PC-3 (cell line): ENCODE measurements at regions not wholly inside any gene's neighbourhood (a gene's known extent, or its start where the extent isn't known, plus 50 kb on each side); places are given as distances from the start of the nearest gene placed in this dataset.

Experiments used
- ATAC-seq: fragments of 200-7000 bp; cut with Tn5 transposase; 2 replicates; pipeline ENCODE4 v1.9.1; 2020; ENCODE audit warnings: mild to moderate bottlenecking, moderate library complexity
- BruUV-seq: library from RNA; stranded (reverse); fragments of 400-500 nt; replicated peaks from 2 replicates; lab custom pipeline; 2021; lab: Mats Ljungman, UMichigan
- CTCF ChIA-PET: fragments of 300-600 bp; sonication (Branson Sonifier 250); formaldehyde crosslinking; loops from one replicate; lab custom pipeline; 2022; ENCODE audit warnings: antibody characterized with exemption; lab: Charles Lee
- POLR2A ChIA-PET: fragments of 300-600 bp; sonication (Branson Sonifier 250); formaldehyde crosslinking; loops from one replicate; lab custom pipeline; 2022; ENCODE audit warnings: antibody characterized with exemption; ENCODE audit not compliant: unreplicated experiment; lab: Charles Lee
- DNase-seq: peaks from one replicate; pipeline ENCODE4 v3.0.0-alpha.2; 2015
- H2AFZ ChIP-seq: fragments of 300-600 bp; sonication (generic); 2 replicates; pipeline ENCODE4 v1.6.0; 2016; ENCODE audit warnings: antibody characterized with exemption, low read length
- H3F3A ChIP-seq: fragments of 300-600 bp; sonication (generic); one replicate; pipeline ENCODE4 v1.6.0; 2017; ENCODE audit warnings: antibody characterized with exemption, low read length, control low read depth, mild to moderate bottlenecking; ENCODE audit not compliant: unreplicated experiment
- H3K27ac ChIP-seq: fragments of 300-600 bp; sonication (generic); 2 replicates; pipeline ENCODE4 v1.5.1; 2016; ENCODE audit warnings: mild to moderate bottlenecking, low read length
- H3K27me3 ChIP-seq: fragments of 300-600 bp; sonication (generic); 2 replicates; pipeline ENCODE4 v1.6.1; 2016; ENCODE audit warnings: low read length, mixed read lengths
- H3K36me3 ChIP-seq: fragments of 300-600 bp; sonication (generic); 2 replicates; pipeline ENCODE4 v1.6.1; 2016; ENCODE audit warnings: low read depth, mixed run types, low read length, mixed read lengths
- H3K4me1 ChIP-seq: fragments of 300-600 bp; sonication (generic); 2 replicates; pipeline ENCODE4 v1.5.1; 2016; ENCODE audit warnings: low read length; ENCODE audit not compliant: insufficient read depth
- H3K4me2 ChIP-seq: fragments of 300-600 bp; sonication (generic); 2 replicates; pipeline ENCODE4 v1.6.0; 2016; ENCODE audit warnings: low read length
- H3K4me3 ChIP-seq: fragments of 300-600 bp; sonication (generic); 2 replicates; pipeline ENCODE4 v1.5.1; 2016; ENCODE audit warnings: mild to moderate bottlenecking, low read length, mixed read lengths
- H3K79me2 ChIP-seq: fragments of 300-600 bp; sonication (generic); 2 replicates; pipeline ENCODE4 v1.6.1; 2017; ENCODE audit warnings: low read length, mixed read lengths
- H3K9ac ChIP-seq: fragments of 300-600 bp; sonication (generic); 2 replicates; pipeline ENCODE4 v1.6.0; 2016; ENCODE audit warnings: mild to moderate bottlenecking, low read length
- H3K9me2 ChIP-seq: fragments of 300-600 bp; sonication (generic); replicated peaks from 2 replicates; pipeline ENCODE4 v1.6.1; 2016; ENCODE audit warnings: mixed run types, low read length, mixed read lengths
- H3K9me3 ChIP-seq: fragments of 300-600 bp; sonication (generic); 2 replicates; pipeline ENCODE4 v1.6.1; 2016; ENCODE audit warnings: low read length, mixed read lengths
- H4K20me1 ChIP-seq: fragments of 300-600 bp; sonication (generic); 2 replicates; pipeline ENCODE4 v1.6.1; 2016; ENCODE audit warnings: low read length, mixed read lengths
- CTCF ChIP-seq: fragments of 300-600 bp; sonication (generic); conservative IDR thresholded peaks from 2 replicates; pipeline ENCODE4 v1.5.1; 2017; ENCODE audit warnings: antibody characterized with exemption, low read depth, mild to moderate bottlenecking, low read length
- EZH2 ChIP-seq: fragments of 300-600 bp; sonication (generic); IDR thresholded peaks from one replicate; pipeline ENCODE4 v1.6.1; 2017; ENCODE audit warnings: antibody characterized with exemption, mild to moderate bottlenecking, low read length; ENCODE audit not compliant: unreplicated experiment
- EZH2phosphoT487 ChIP-seq: fragments of 300-600 bp; sonication (generic); IDR thresholded peaks from 2 replicates; pipeline ENCODE4 v1.6.1; 2018; ENCODE audit warnings: mild to moderate bottlenecking, antibody characterized with exemption, low read length, borderline replicate concordance
- intact Hi-C: fragments of 100-400 bp; cut with micrococcal nuclease; formaldehyde crosslinking; loops from 2 replicates; pipeline ENCODE4 v1.9.0; 2023

- TF ChIP-seq EZH2phosphoT487 (no peak), CTCF (no peak), EZH2 (no peak)
Observed at GRCh38 chr11:110791621-110792020, 79.4 kb upstream of the ARHGAP20 start.

GRCh38 chr11:110787680-110788079, 75.4 kb upstream of the ARHGAP20 start:
- DNase-seq: no peak
- no peaks in the 10 kb centered on the region for H3F3A ChIP-seq

More at GRCh38 chr11:110791621-110792020, 79.4 kb upstream of the ARHGAP20 start:
- no TSS peak for BruUV-seq
- no peaks in the 10 kb centered on the region for H3F3A ChIP-seq
- H3K9me3 ChIP-seq: no peaks in the 10 kb centered on the region
- no peak overlapping the region for H3K9ac ChIP-seq
- H3K27ac ChIP-seq: no peak overlapping the region
- H3K4me2 ChIP-seq: no peak overlapping the region
- intact Hi-C loops: no loop called here
- H3K27me3 ChIP-seq: peaks cover 60% of the 10 kb centered on the region
- CTCF ChIA-PET: no interaction called here
- POLR2A ChIA-PET: no interaction called here
- no peaks in the 10 kb centered on the region for H4K20me1 ChIP-seq
- H3K4me3 ChIP-seq: no peak overlapping the region
- H3K9me2 ChIP-seq: no peaks in the 10 kb centered on the region
- no peaks in the 10 kb centered on the region for H3K79me2 ChIP-seq
- H2AFZ ChIP-seq: no peak overlapping the region
- no peak for DNase-seq
- no peaks in the 10 kb centered on the region for H3K4me1 ChIP-seq
- ATAC-seq: no peak
- H3K36me3 ChIP-seq: no peaks in the 10 kb centered on the region

More at GRCh38 chr11:110787680-110788079, 75.4 kb upstream of the ARHGAP20 start:
- Histone ChIP-seq H3K4me2 (no peak overlapping the region), H3K27me3 (peaks cover 36% of the 10 kb centered on the region), H3K36me3 (no peaks in the 10 kb centered on the region), H3K9ac (no peak overlapping the region), H3K9me3 (no peaks in the 10 kb centered on the region; the same call in 1 of the 2 replicates), H2AFZ (no peak overlapping the region), H3K4me3 (no peak overlapping the region), H3K27ac (no peak overlapping the region), H3K4me1 (no peaks in the 10 kb centered on the region), H3K79me2 (no peaks in the 10 kb centered on the region), H3K9me2 (no peaks in the 10 kb centered on the region), H4K20me1 (no peaks in the 10 kb centered on the region)
- intact Hi-C loops: no loop called here
- BruUV-seq: no TSS peak
- TF ChIP-seq CTCF (no peak), EZH2 (no peak), EZH2phosphoT487 (no peak)
- POLR2A ChIA-PET: no interaction called here
- CTCF ChIA-PET: no interaction called here
- ATAC-seq: no peak
